Femur (tissue), 1 donor: ENCODE measurements at regions not wholly inside any gene's neighbourhood (a gene's known extent, or its start where the extent isn't known, plus 50 kb on each side); places are given as distances from the start of the nearest gene placed in this dataset.
A peak's percentile ranks its signal among the peaks of the same experiment; 100 is the strongest.

Source experiments
- DNase-seq: peaks from one replicate; pipeline ENCODE4 v3.0.0-alpha.2; 2017

DNA sequence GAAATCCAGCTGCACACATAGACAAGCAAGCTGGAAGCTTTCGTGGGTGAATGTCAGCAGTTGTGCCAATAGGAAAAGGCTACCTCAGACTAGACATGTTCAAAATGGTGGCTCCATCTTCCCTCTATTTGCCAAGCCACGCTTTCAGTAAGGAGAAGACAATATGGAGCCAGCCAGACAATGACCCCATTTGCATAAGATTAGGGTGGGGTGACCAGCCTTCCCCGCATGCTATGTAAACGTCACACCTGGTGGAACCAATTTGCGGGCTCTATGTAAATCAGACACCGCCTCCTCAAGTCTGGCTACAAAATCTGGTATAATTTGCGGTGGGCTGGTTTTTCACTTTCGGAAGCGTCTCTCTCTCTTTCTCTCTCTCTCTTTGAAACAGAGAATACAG, 297.4 kb upstream of the PCDH15 start:
- DNase-seq = no peak

DNA sequence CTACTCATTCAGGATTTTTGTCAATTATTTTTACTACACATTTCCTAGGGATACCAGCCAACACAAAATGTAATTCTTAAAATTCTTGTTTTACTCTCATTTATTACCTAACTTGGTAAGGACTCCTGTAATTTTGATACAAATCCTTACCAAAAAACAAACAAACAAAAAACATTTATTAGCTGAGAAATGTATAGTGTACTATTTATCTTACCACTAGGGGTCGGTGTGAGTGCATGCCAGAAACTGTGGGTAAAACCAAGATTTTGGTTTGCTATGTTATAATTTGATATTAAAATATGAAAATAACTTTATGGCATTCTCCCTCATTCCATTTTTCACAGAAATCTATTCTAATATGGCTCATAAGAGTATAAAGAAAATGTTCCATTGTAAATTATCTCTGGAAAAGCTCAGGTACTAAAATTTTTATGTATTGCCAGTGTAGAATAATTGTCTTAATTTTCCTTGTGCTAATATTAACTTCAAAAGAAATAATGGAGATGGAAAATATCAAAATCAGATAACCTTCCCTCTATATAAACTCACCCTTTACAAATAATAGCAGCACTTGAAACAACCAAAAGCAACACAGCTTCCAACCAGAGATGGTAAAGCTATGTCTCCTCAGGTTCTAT, 290.8 kb upstream of the PCDH15 start:
- no peak for DNase-seq

DNA sequence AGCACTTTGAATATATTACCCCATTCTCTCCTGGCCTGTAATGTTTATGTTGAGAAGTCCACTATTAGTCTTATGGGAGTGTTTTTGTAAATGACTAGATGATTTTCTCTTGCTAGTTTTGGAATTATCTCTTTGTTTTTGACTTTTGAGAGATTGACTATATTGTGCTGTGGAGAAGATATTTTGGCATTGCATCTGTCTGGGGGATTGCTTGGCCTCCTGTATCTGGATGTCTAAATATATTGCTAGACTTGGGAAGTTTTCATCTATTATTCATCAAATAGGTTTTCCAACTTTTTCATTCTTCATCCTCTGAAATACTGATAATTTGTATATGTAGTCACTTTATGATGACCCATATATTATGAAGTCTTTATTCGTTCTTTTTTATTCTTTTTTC, 277.1 kb upstream of the PCDH15 start:
- no peak for DNase-seq

GRCh38 chr10:55065185-55065584, 264.2 kb upstream of the PCDH15 start:
- no peak for DNase-seq

- DNase-seq = no peak
Observed at GRCh38 chr10:55063811-55064210, 262.8 kb upstream of the PCDH15 start.

GRCh38 chr10:55062349-55062748, 261.3 kb upstream of the PCDH15 start:
- DNase-seq = no peak

- no peak for DNase-seq
Observed at GRCh38 chr10:55058800-55059199, 257.8 kb upstream of the PCDH15 start.

GRCh38 chr10:55051515-55051914, 250.5 kb upstream of the PCDH15 start:
- DNase-seq = no peak

- no peak for DNase-seq
Observed at GRCh38 chr10:55048830-55049498, 247.9 kb upstream of the PCDH15 start.

GRCh38 chr10:55043540-55043939, 242.5 kb upstream of the PCDH15 start:
- no peak for DNase-seq

GRCh38 chr10:55033061-55033460, 232.0 kb upstream of the PCDH15 start:
- DNase-seq = no peak

GRCh38 chr10:55024713-55025112, 223.7 kb upstream of the PCDH15 start:
- peak; percentile 19 for DNase-seq

DNA sequence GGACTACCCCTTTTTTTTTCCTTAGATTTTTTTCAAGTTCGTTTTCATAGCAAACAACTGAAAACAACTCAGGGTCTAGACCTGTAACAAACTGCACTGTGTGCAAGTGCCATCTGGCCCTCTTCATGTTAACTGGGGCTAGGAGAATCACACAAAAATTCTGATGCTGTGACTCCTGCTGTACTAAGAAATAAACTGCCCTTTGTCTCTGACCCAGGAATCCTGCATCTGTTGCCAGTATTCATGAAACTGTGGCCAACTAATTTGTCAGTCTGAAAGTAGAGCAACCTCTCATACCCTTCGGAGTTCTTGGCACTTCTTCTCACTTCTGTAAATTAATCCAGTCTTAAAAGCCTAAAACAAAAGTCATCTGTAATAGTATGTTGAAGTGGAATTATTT, 218.4 kb upstream of the PCDH15 start:
- peak; percentile 23 for DNase-seq

DNA sequence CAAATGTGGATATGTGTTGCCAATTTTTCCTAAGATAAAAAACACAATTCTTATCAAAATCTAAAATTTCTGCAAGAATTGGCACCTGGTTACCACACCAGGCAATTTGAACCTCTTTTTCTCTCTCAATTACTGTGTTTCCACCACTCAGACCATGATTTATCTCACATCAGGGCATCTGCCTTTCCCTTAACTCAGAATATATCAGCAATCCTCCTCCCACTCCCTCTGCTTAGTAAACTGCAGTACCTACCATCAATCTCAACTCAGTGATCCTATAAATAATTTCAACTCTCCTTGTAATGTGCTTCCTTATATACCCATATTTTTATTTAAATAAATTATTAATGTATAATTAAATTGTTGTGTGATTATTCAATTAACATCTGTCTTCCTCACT, 212.3 kb upstream of the PCDH15 start:
- DNase-seq = no peak

DNA sequence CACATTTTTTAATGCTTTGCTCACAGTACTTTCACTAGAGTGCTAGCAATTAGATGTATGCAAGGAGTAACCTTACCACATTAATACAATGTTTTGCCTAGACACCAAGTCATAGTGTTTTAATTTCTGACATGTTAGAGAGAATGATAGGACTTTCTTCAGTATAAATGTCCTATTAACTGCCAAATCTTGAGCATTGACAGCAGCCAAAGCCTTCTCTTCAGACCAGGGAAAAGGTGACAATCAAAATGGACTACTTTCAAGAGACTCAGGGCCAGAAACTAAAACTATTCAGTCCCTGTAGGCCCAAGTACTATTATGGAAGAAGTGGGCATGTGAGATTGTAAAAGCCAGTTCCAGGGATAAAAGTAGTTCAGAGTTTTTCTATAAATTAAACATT, 201.4 kb upstream of the PCDH15 start:
- no peak for DNase-seq

- no peak for DNase-seq
Observed at GRCh38 chr10:55001422-55001821, 200.4 kb upstream of the PCDH15 start.

- DNase-seq = no peak
Observed at GRCh38 chr10:54993148-54993547, 192.1 kb upstream of the PCDH15 start.

GRCh38 chr10:54985732-54986131, 184.7 kb upstream of the PCDH15 start:
- DNase-seq = no peak

GRCh38 chr10:54983255-54983654, 182.2 kb upstream of the PCDH15 start:
- no peak for DNase-seq

DNA sequence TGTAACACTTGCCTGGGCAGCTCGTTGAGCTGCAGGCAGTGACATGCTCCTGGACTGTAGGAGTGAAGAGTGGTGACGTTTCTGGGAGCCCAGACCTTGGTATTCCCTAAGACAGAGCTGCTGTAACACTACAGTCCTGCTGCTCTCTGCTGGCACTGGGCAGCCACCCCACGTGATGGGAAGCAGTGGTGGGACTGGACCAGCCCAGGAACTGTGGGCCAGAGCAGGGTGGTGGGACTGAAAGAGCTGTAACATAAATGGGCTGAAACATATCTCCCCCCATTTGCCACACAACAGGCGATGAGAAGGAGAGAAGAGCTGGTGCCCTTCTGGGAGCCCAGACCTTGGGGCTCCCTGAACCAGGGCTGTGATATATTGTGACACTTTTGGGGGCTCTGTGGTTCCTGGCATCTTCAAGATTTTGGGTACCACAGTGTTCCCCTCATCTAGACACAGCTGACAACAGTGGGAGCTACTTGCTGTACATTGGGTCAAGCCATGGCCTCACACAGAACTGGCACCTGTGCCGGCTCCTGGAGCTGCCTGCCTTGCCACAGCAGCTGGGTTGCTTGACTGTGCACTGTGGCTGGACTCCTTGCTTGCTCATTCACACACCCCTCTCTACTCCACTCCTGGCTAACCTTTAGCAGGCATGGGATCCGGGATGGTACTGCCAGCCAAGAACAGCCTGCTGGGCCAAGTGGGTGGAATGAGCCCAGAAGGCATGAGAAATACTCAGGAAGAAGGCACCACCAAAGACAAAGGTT, 161.3 kb upstream of the PCDH15 start:
- DNase-seq = no peak

DNA sequence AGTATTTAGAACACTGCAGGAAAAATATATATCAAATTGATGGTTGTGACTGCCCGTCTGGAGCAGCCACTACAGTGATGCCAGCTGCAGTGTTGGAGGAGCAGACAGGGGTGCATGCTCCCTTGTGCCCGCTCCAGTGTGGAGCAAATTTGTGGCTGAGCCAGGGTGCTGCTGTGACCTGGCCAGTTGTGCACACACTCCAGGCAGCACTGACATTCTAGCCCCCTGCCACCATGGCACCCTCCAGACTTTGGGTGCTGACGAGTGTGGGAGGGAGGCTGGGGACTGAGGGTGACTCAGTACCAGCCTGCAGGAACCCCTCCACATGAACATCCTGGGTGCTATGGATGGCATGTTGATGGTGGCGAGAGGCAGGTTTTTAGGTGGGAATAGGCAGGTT, 160.0 kb upstream of the PCDH15 start:
- DNase-seq = no peak

GRCh38 chr10:54958844-54959243, 157.8 kb upstream of the PCDH15 start:
- DNase-seq = no peak

GRCh38 chr10:54947605-54948004, 146.6 kb upstream of the PCDH15 start:
- no peak for DNase-seq

GRCh38 chr10:54940418-54940817, 139.4 kb upstream of the PCDH15 start:
- DNase-seq = no peak
